Adrenal gland (tissue), 5 donors: ENCODE measurements at regions not wholly inside any gene's neighbourhood (a gene's known extent, or its start where the extent isn't known, plus 50 kb on each side); places are given as distances from the start of the nearest gene placed in this dataset.

Source experiments
- CTCF ChIP-seq, 6 experiments: fragments of 450-650 bp in 4 of 6; fragments of 200-600 bp in 2 of 6; sonication (generic) in 1 of 6; IDR thresholded peaks; 1 replicate in 5 of 6; 2 replicates in 1 of 6; pipeline versions ENCODE4 v1.5.1 to v1.8.0; 2016 to 2021; ENCODE audit warnings: antibody characterized with exemption in 6 of 6, mild to moderate bottlenecking in 2 of 6, moderate library complexity in 1 of 6
- POLR2A ChIP-seq, 2 donors: fragments of 450-650 bp; IDR thresholded peaks; one replicate each; pipeline ENCODE4 v1.6.1; 2017; ENCODE audit warnings: antibody characterized with exemption in 2 of 2, mild to moderate bottlenecking in 2 of 2, moderate library complexity in 1 of 2
- donor health status: DM: no; HTN: no; CAD: no.

GRCh38 chr2:236857781-236858180, 227.9 kb upstream of the COPS8 start:
- no peak for TF ChIP-seq CTCF (IDR thresholded peaks at IDR 0.05)
- no peak for TF ChIP-seq POLR2A (IDR thresholded peaks at IDR 0.05)
